Endothelial cell of umbilical vein (primary cell): ENCODE measurements at regions not wholly inside any gene's neighbourhood (a gene's known extent, or its start where the extent isn't known, plus 50 kb on each side); places are given as distances from the start of the nearest gene placed in this dataset.

ENCODE experiments used
- CTCF ChIP-seq, 2 donors: IDR thresholded peaks; 1 replicate in 1 of 2; 2 replicates in 1 of 2; pipeline ENCODE4 v1.5.1; 2011; ENCODE audit warnings: low read length in 2 of 2, mild to moderate bottlenecking in 2 of 2, moderate library complexity in 2 of 2, control low read depth in 1 of 2, inconsistent platforms in 1 of 2, low read depth in 1 of 2; ENCODE audit not compliant: insufficient read depth in 1 of 2; ENCODE audit errors: extremely low read depth in 1 of 2
- EZH2 ChIP-seq: IDR thresholded peaks from 2 replicates; pipeline ENCODE4 v1.6.1; 2012; ENCODE audit warnings: borderline replicate concordance, low read depth, mild to moderate bottlenecking, moderate library complexity, low read length, inconsistent platforms; ENCODE audit not compliant: severe bottlenecking
- GATA2 ChIP-seq: IDR thresholded peaks from 2 replicates; pipeline ENCODE4 v1.7.0; 2011; ENCODE audit warnings: low read depth, mild to moderate bottlenecking, moderate library complexity, mixed read lengths, low read length; ENCODE audit not compliant: insufficient read length, insufficient read depth
- JUN ChIP-seq: IDR thresholded peaks from 2 replicates; pipeline ENCODE4 v1.6.1; 2011; ENCODE audit warnings: borderline replicate concordance, low read depth; ENCODE audit not compliant: insufficient read length, insufficient read depth
- MYC ChIP-seq: IDR thresholded peaks from one replicate; pipeline ENCODE4 v1.6.1; 2011; ENCODE audit warnings: mild to moderate bottlenecking, low read depth, low read length
- POLR2A ChIP-seq: IDR thresholded peaks from 2 replicates; pipeline ENCODE4 v1.6.1; 2012; ENCODE audit warnings: low read depth, mild to moderate bottlenecking, control low read depth, low read length
- POLR2AphosphoS5 ChIP-seq: IDR thresholded peaks from 2 replicates; pipeline ENCODE4 v1.6.1; 2012; ENCODE audit warnings: low read depth, mild to moderate bottlenecking, control low read depth, low read length, moderate library complexity; ENCODE audit not compliant: insufficient read depth
- TF ChIP-seq, protein P1 (sequence below): IDR thresholded peaks from 2 replicates; pipeline ENCODE4 v1.6.1; 2011; ENCODE audit not compliant: insufficient read depth, insufficient read length

DNA sequence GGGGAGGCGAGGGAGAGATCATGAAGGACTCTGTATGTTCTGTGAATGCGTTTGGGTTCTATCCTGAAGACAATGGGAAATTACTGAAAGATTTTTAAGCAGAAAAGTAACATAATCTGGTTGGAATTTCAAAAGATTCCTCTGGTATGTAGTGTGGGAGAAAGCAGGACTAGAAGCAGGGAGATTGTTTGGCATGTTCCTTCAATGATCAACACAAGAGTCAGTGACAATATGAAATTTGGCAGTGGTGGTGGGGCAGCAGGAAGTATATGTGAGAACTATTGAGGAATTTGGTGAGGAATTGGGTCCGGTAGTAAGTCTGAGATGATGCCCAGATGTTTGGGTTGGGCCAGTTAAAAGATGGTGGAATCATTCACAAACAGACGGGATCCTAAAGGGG lies 348.7 kb downstream of the CD83 start:
- TF ChIP-seq POLR2AphosphoS5 (no peak), EZH2 (no peak), POLR2A (no peak), CTCF (IDR thresholded peaks at IDR 0.05; ENCODE audit: extremely low read depth in 1 of 2, insufficient read depth in 1 of 2, low read depth in 1 of 2, low read length in 2 of 2) (no peak), MYC (no peak), JUN (no peak), GATA2 (no peak)
- TF ChIP-seq, protein P1, sequence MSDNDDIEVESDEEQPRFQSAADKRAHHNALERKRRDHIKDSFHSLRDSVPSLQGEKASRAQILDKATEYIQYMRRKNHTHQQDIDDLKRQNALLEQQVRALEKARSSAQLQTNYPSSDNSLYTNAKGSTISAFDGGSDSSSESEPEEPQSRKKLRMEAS: no peak
